Common myeloid progenitor, CD34-positive (primary cell): ENCODE measurements at regions not wholly inside any gene's neighbourhood (a gene's known extent, or its start where the extent isn't known, plus 50 kb on each side); places are given as distances from the start of the nearest gene placed in this dataset.

Experiments used
- CTCF ChIA-PET: fragments of 350-600 bp; sonication (Branson Sonifier 250); formaldehyde crosslinking; loops from one replicate; lab custom pipeline; 2021; ENCODE audit warnings: antibody characterized with exemption; lab: Charles Lee
- POLR2A ChIA-PET: fragments of 350-600 bp; sonication (Branson Sonifier 250); formaldehyde crosslinking; loops from one replicate; lab custom pipeline; 2021; ENCODE audit warnings: antibody characterized with exemption; lab: Charles Lee
- DNase-seq, 3 donors: peaks; one replicate each; pipeline versions ENCODE4 v3.0.0 to v3.0.0-alpha.2; 2013
- H3K27ac ChIP-seq, 2 experiments: 1 replicate in 1 of 2; 2 replicates in 1 of 2; pipeline ENCODE4 v1.7.0; 2013; ENCODE audit warnings: inconsistent platforms in 2 of 2, low read length in 2 of 2, mild to moderate bottlenecking in 2 of 2, low read depth in 1 of 2, moderate library complexity in 1 of 2; ENCODE audit not compliant: severe bottlenecking in 2 of 2, insufficient read depth in 1 of 2, poor library complexity in 1 of 2
- H3K27me3 ChIP-seq, 5 experiments: replicated peaks in 2 of 5; 1 replicate in 3 of 5; 2 replicates in 2 of 5; pipeline versions ENCODE4 v1.6.1 to v1.7.0; 2013; ENCODE audit warnings: low read length in 4 of 5, mild to moderate bottlenecking in 2 of 5, moderate library complexity in 2 of 5, inconsistent platforms in 1 of 5; ENCODE audit not compliant: insufficient read depth in 5 of 5, control insufficient read depth in 4 of 5
- H3K36me3 ChIP-seq, 4 experiments: 1 replicate in 2 of 4; 2 replicates in 2 of 4; pipeline versions ENCODE4 v1.6.1 to v1.7.0; 2013; ENCODE audit warnings: low read length in 3 of 4, control low read depth in 1 of 4, mild to moderate bottlenecking in 1 of 4; ENCODE audit not compliant: control insufficient read depth in 4 of 4, insufficient read depth in 4 of 4
- H3K4me1 ChIP-seq, 4 experiments: 1 replicate in 3 of 4; 2 replicates in 1 of 4; pipeline versions ENCODE4 v1.6.1 to v1.7.1; 2013; ENCODE audit warnings: low read length in 3 of 4, mild to moderate bottlenecking in 3 of 4, control low read depth in 1 of 4, inconsistent platforms in 1 of 4, moderate library complexity in 1 of 4; ENCODE audit not compliant: control insufficient read depth in 4 of 4, insufficient read depth in 4 of 4; ENCODE audit errors: control extremely low read depth in 1 of 4
- H3K4me3 ChIP-seq, 7 experiments: 1 replicate in 4 of 7; 2 replicates in 3 of 7; pipeline versions ENCODE4 v1.5.1 to v1.7.0; 2013; ENCODE audit warnings: mild to moderate bottlenecking in 7 of 7, low read length in 6 of 7, moderate library complexity in 6 of 7, inconsistent platforms in 2 of 7, low read depth in 2 of 7, control low read depth in 1 of 7; ENCODE audit not compliant: insufficient read depth in 4 of 7, control insufficient read depth in 1 of 7; ENCODE audit errors: extremely low read depth in 1 of 7
- H3K9me3 ChIP-seq, 5 experiments: 1 replicate in 4 of 5; 2 replicates in 1 of 5; pipeline versions ENCODE4 v1.6.1 to v1.7.1; 2013; ENCODE audit warnings: low read length in 4 of 5, mild to moderate bottlenecking in 2 of 5, inconsistent platforms in 1 of 5, low read depth in 1 of 5, moderate library complexity in 1 of 5; ENCODE audit not compliant: control insufficient read depth in 4 of 5, insufficient read depth in 2 of 5; ENCODE audit errors: control extremely low read depth in 1 of 5
- whole genome bisulfite sequencing: methylation state at CpG from one replicate; pipeline ENCODE4 v1.1.5; 2013; ENCODE audit not compliant: insufficient coverage; 5-methylcytosine and 5-hydroxymethylcytosine counted together

- no peaks in the 10 kb centered on the region for H3K9me3 ChIP-seq
- no peak for DNase-seq
- H3K4me1 ChIP-seq: no peaks in the 10 kb centered on the region
- no peaks in the 10 kb centered on the region for H3K27me3 ChIP-seq
- H3K4me3 ChIP-seq: no peak overlapping the region
- CTCF ChIA-PET: no interaction called here
- no peak overlapping the region for H3K27ac ChIP-seq
- WGBS: 74% methylated on average over 5 of the region's 5 CpGs
- no peaks in the 10 kb centered on the region for H3K36me3 ChIP-seq
- POLR2A ChIA-PET: no interaction called here
Measured at GRCh38 chr4:45331802-45332201, 605.4 kb upstream of the GNPDA2 start.

GRCh38 chr4:45327544-45327943 is 601.2 kb upstream of the GNPDA2 start:
- H3K27ac ChIP-seq: no peak overlapping the region
- no peaks in the 10 kb centered on the region for H3K27me3 ChIP-seq
- DNase-seq: no peak
- no peaks in the 10 kb centered on the region for H3K4me1 ChIP-seq
- ChIA-PET POLR2A (no interaction called here), CTCF (no interaction called here)
- H3K9me3 ChIP-seq: no peaks in the 10 kb centered on the region
- H3K36me3 ChIP-seq: no peaks in the 10 kb centered on the region
- no peak overlapping the region for H3K4me3 ChIP-seq

- H3K4me1 ChIP-seq: no peaks in the 10 kb centered on the region
- H3K27me3 ChIP-seq: no peaks in the 10 kb centered on the region
- no peaks in the 10 kb centered on the region for H3K36me3 ChIP-seq
- 78% methylated on average over 1 of the region's 6 CpGs for WGBS
- H3K27ac ChIP-seq: no peak overlapping the region
- DNase-seq: no peak
- POLR2A ChIA-PET: no interaction called here
- H3K4me3 ChIP-seq: no peak overlapping the region
- CTCF ChIA-PET: interaction anchor here (1.3 kb wide), 1 partner anchor 22 kb away, joined by 3 read pairs; no protein-coding TSS in a partner anchor
- no peaks in the 10 kb centered on the region for H3K9me3 ChIP-seq
Measured at GRCh38 chr4:45324455-45325417, 598.4 kb upstream of the GNPDA2 start.

GRCh38 chr4:45323453-45324058 is 597.2 kb upstream of the GNPDA2 start:
- Histone ChIP-seq H3K27me3 (no peaks in the 10 kb centered on the region), H3K27ac (no peak overlapping the region), H3K4me1 (no peaks in the 10 kb centered on the region), H3K9me3 (no peaks in the 10 kb centered on the region), H3K4me3 (no peak overlapping the region), H3K36me3 (no peaks in the 10 kb centered on the region)
- 100% methylated on average over 2 of the region's 2 CpGs for WGBS
- CTCF ChIA-PET: interaction anchor here (1.3 kb wide), 1 partner anchor 23 kb away, joined by 3 read pairs; no protein-coding TSS in a partner anchor
- DNase-seq: no peak
- POLR2A ChIA-PET: interaction anchor here (0.7 kb wide), 1 partner anchor 11 kb away, joined by 3 read pairs; no protein-coding TSS in a partner anchor

- POLR2A ChIA-PET: no interaction called here
- CTCF ChIA-PET: no interaction called here
- no peak overlapping the region for H3K4me3 ChIP-seq
- no peaks in the 10 kb centered on the region for H3K9me3 ChIP-seq
- H3K27ac ChIP-seq: no peak overlapping the region
- H3K27me3 ChIP-seq: no peaks in the 10 kb centered on the region
- no peaks in the 10 kb centered on the region for H3K4me1 ChIP-seq
- no peaks in the 10 kb centered on the region for H3K36me3 ChIP-seq
- no peak for DNase-seq
- no CpG with 5 or more reads among the region's 1 CpG for WGBS
Measured at GRCh38 chr4:45317739-45318138, 591.4 kb upstream of the GNPDA2 start.

- Histone ChIP-seq H3K36me3 (no peaks in the 10 kb centered on the region), H3K4me3 (no peak overlapping the region), H3K4me1 (no peaks in the 10 kb centered on the region), H3K27ac (no peak overlapping the region), H3K27me3 (no peaks in the 10 kb centered on the region), H3K9me3 (no peaks in the 10 kb centered on the region)
- CTCF ChIA-PET: no interaction called here
- POLR2A ChIA-PET: no interaction called here
- no peak for DNase-seq
- WGBS: 100% methylated on average over 1 of the region's 2 CpGs
Measured at GRCh38 chr4:45317276-45317675, 590.9 kb upstream of the GNPDA2 start.

- H3K27ac ChIP-seq: no peak overlapping the region
- CTCF ChIA-PET: no interaction called here
- no peaks in the 10 kb centered on the region for H3K36me3 ChIP-seq
- POLR2A ChIA-PET: no interaction called here
- no peaks in the 10 kb centered on the region for H3K4me1 ChIP-seq
- 100% methylated on average over 1 of the region's 2 CpGs for WGBS
- H3K4me3 ChIP-seq: no peak overlapping the region
- no peaks in the 10 kb centered on the region for H3K9me3 ChIP-seq
- no peaks in the 10 kb centered on the region for H3K27me3 ChIP-seq
- no peak for DNase-seq
Measured at GRCh38 chr4:45316257-45316656, 589.9 kb upstream of the GNPDA2 start.
